ENCODE measurements at regions not wholly inside any gene's neighbourhood (a gene's known extent, or its start where the extent isn't known, plus 50 kb on each side); places are given as distances from the start of the nearest gene placed in this dataset.

GRCh38 chr5:4411664-4412063 lies 728.5 kb upstream of the ADAMTS16 start:
- H4K20me1 ChIP-seq (ENCODE audit: insufficient read depth, low read length): no peaks in the 10 kb centered on the region
- H3K4me1 ChIP-seq (ENCODE audit: low read length): no peaks in the 10 kb centered on the region
- H3K9me2 ChIP-seq (replicated peaks; ENCODE audit: insufficient read depth, low read length): no peaks in the 10 kb centered on the region
- no peak for TF ChIP-seq EZH2 (optimal IDR thresholded peaks at IDR 0.05; ENCODE audit: low read depth, low read length)
- TF ChIP-seq EZH2phosphoT487 (IDR thresholded peaks at IDR 0.05; ENCODE audit: low read length): no peak
- no peak for TF ChIP-seq CTCF (IDR thresholded peaks at IDR 0.05; ENCODE audit: low read length)
- H3K4me2 ChIP-seq (ENCODE audit: low read depth, low read length): no peak overlapping the region
- H3F3A ChIP-seq (ENCODE audit: insufficient read depth, low read length): no peaks in the 10 kb centered on the region
- H3K27ac ChIP-seq (ENCODE audit: low read length): no peak overlapping the region
- DNase-seq: no peak
- no peaks in the 10 kb centered on the region for H3K36me3 ChIP-seq (replicated peaks; ENCODE audit: insufficient read depth, low read length)
- no peaks in the 10 kb centered on the region for H3K27me3 ChIP-seq (replicated peaks; ENCODE audit: insufficient read depth, low read length)
- no peak overlapping the region for H3K4me3 ChIP-seq (ENCODE audit: low read length)
- H2AFZ ChIP-seq (ENCODE audit: low read length): no peak overlapping the region
- H3K9me3 ChIP-seq (replicated peaks; ENCODE audit: insufficient read depth, low read length): no peaks in the 10 kb centered on the region
- H3K79me2 ChIP-seq (ENCODE audit: low read length): no peaks in the 10 kb centered on the region
- H3K9ac ChIP-seq (ENCODE audit: low read length): no peak overlapping the region

GRCh38 chr5:4413996-4414395 lies 726.1 kb upstream of the ADAMTS16 start:
- Histone ChIP-seq H3K79me2 (ENCODE audit: low read length) (no peaks in the 10 kb centered on the region), H4K20me1 (ENCODE audit: insufficient read depth, low read length) (no peaks in the 10 kb centered on the region), H3K9me2 (replicated peaks; ENCODE audit: insufficient read depth, low read length) (no peaks in the 10 kb centered on the region), H3F3A (ENCODE audit: insufficient read depth, low read length) (no peaks in the 10 kb centered on the region), H3K36me3 (replicated peaks; ENCODE audit: insufficient read depth, low read length) (no peaks in the 10 kb centered on the region), H2AFZ (ENCODE audit: low read length) (no peak overlapping the region), H3K27ac (ENCODE audit: low read length) (no peak overlapping the region), H3K27me3 (replicated peaks; ENCODE audit: insufficient read depth, low read length) (no peaks in the 10 kb centered on the region), H3K4me2 (ENCODE audit: low read depth, low read length) (no peak overlapping the region), H3K9ac (ENCODE audit: low read length) (no peak overlapping the region), H3K9me3 (replicated peaks; ENCODE audit: insufficient read depth, low read length) (no peaks in the 10 kb centered on the region), H3K4me1 (ENCODE audit: low read length) (no peaks in the 10 kb centered on the region), H3K4me3 (ENCODE audit: low read length) (no peak overlapping the region)
- TF ChIP-seq EZH2phosphoT487 (IDR thresholded peaks at IDR 0.05; ENCODE audit: low read length) (no peak), EZH2 (optimal IDR thresholded peaks at IDR 0.05; ENCODE audit: low read depth, low read length) (no peak), CTCF (IDR thresholded peaks at IDR 0.05; ENCODE audit: low read length) (no peak)
- no peak for DNase-seq

- Histone ChIP-seq H3K9ac (ENCODE audit: low read length) (no peak overlapping the region), H3K9me2 (replicated peaks; ENCODE audit: insufficient read depth, low read length) (no peaks in the 10 kb centered on the region), H3F3A (ENCODE audit: insufficient read depth, low read length) (no peaks in the 10 kb centered on the region), H3K27ac (ENCODE audit: low read length) (no peak overlapping the region), H2AFZ (ENCODE audit: low read length) (no peak overlapping the region), H3K79me2 (ENCODE audit: low read length) (no peaks in the 10 kb centered on the region), H3K4me2 (ENCODE audit: low read depth, low read length) (no peak overlapping the region), H3K9me3 (replicated peaks; ENCODE audit: insufficient read depth, low read length) (no peaks in the 10 kb centered on the region), H3K4me1 (ENCODE audit: low read length) (no peaks in the 10 kb centered on the region), H4K20me1 (ENCODE audit: insufficient read depth, low read length) (no peaks in the 10 kb centered on the region), H3K27me3 (replicated peaks; ENCODE audit: insufficient read depth, low read length) (no peaks in the 10 kb centered on the region), H3K36me3 (replicated peaks; ENCODE audit: insufficient read depth, low read length) (no peaks in the 10 kb centered on the region), H3K4me3 (ENCODE audit: low read length) (no peak overlapping the region)
- TF ChIP-seq EZH2 (optimal IDR thresholded peaks at IDR 0.05; ENCODE audit: low read depth, low read length) (no peak), EZH2phosphoT487 (IDR thresholded peaks at IDR 0.05; ENCODE audit: low read length) (no peak), CTCF (IDR thresholded peaks at IDR 0.05; ENCODE audit: low read length) (no peak)
- no peak for DNase-seq
Observed at GRCh38 chr5:4418084-4418483, 722.0 kb upstream of the ADAMTS16 start.

Data from MM.1S (cell line).